GM10266 (cell line): ENCODE measurements at regions not wholly inside any gene's neighbourhood (a gene's known extent, or its start where the extent isn't known, plus 50 kb on each side); places are given as distances from the start of the nearest gene placed in this dataset.

Experiments used
- DNase-seq: peaks from one replicate; pipeline ENCODE4 v3.0.0; 2012; ENCODE audit errors: extremely low spot score
- CTCF ChIP-seq: IDR thresholded peaks from 2 replicates; pipeline ENCODE4 v1.5.1; 2012; ENCODE audit warnings: mild to moderate bottlenecking, low read depth; ENCODE audit not compliant: control insufficient read depth, insufficient read depth; ENCODE audit errors: missing control alignments

- no peak for TF ChIP-seq CTCF
Observed at GRCh38 chr5:156037151-156037909, 289.6 kb upstream of the SGCD start.

GRCh38 chr5:156042726-156043125 is 284.2 kb upstream of the SGCD start:
- DNase-seq, result no peak
- TF ChIP-seq CTCF, result no peak

More at GRCh38 chr5:156037151-156037909, 289.6 kb upstream of the SGCD start:
- DNase-seq, result no peak

- TF ChIP-seq CTCF, result no peak
- no peak for DNase-seq
Observed at GRCh38 chr5:156043351-156043750, 283.6 kb upstream of the SGCD start.

- no peak for DNase-seq
- TF ChIP-seq CTCF, result no peak
Observed at GRCh38 chr5:156051972-156052371, 275.0 kb upstream of the SGCD start.

GRCh38 chr5:156052656-156053055 is 274.3 kb upstream of the SGCD start:
- DNase-seq, result no peak
- TF ChIP-seq CTCF, result no peak

- TF ChIP-seq CTCF, result no peak
- no peak for DNase-seq
Observed at GRCh38 chr5:156053056-156053455, 273.9 kb upstream of the SGCD start.

- DNase-seq, result no peak
Observed at GRCh38 chr5:156076912-156077311, 250.1 kb upstream of the SGCD start.

More at GRCh38 chr5:156076912-156077311, 250.1 kb upstream of the SGCD start:
- no peak for TF ChIP-seq CTCF
